ENCODE measurements at regions not wholly inside any gene's neighbourhood (a gene's known extent, or its start where the extent isn't known, plus 50 kb on each side); places are given as distances from the start of the nearest gene placed in this dataset.

- no peak for DNase-seq
- 97% methylated on average over 3 of the region's 4 CpGs for WGBS (ENCODE audit: insufficient coverage, low lambda C conversion rate)
- Histone ChIP-seq H3K27ac (ENCODE audit: low read length) (no peak overlapping the region), H3K4me3 (ENCODE audit: low read length) (no peak overlapping the region), H3K36me3 (ENCODE audit: control insufficient read depth, insufficient read depth, low read length) (no peaks in the 10 kb centered on the region), H3K4me1 (ENCODE audit: control insufficient read depth, insufficient read depth, low read length) (no peaks in the 10 kb centered on the region), H3K27me3 (ENCODE audit: control insufficient read depth, insufficient read depth, low read length) (no peaks in the 10 kb centered on the region), H3K9me3 (ENCODE audit: control insufficient read depth, low read depth, low read length) (no peaks in the 10 kb centered on the region)
Observed at GRCh38 chr12:24304285-24304684, 354.8 kb upstream of the SOX5 start.

- no peak overlapping the region for H3K4me3 ChIP-seq (ENCODE audit: low read length)
- H3K9me3 ChIP-seq (ENCODE audit: control insufficient read depth, low read depth, low read length): no peaks in the 10 kb centered on the region
- 50% methylated on average over 1 of the region's 1 CpG for WGBS (ENCODE audit: insufficient coverage, low lambda C conversion rate)
- H3K4me1 ChIP-seq (ENCODE audit: control insufficient read depth, insufficient read depth, low read length): no peaks in the 10 kb centered on the region
- H3K36me3 ChIP-seq (ENCODE audit: control insufficient read depth, insufficient read depth, low read length): no peaks in the 10 kb centered on the region
- no peaks in the 10 kb centered on the region for H3K27me3 ChIP-seq (ENCODE audit: control insufficient read depth, insufficient read depth, low read length)
- DNase-seq: no peak
- H3K27ac ChIP-seq (ENCODE audit: low read length): no peak overlapping the region
Observed at GRCh38 chr12:24302708-24303107, 353.2 kb upstream of the SOX5 start.

GRCh38 chr12:24297516-24297915 lies 348.0 kb upstream of the SOX5 start:
- Histone ChIP-seq H3K9me3 (ENCODE audit: control insufficient read depth, low read depth, low read length) (no peaks in the 10 kb centered on the region), H3K27me3 (ENCODE audit: control insufficient read depth, insufficient read depth, low read length) (no peaks in the 10 kb centered on the region), H3K4me3 (ENCODE audit: low read length) (no peak overlapping the region), H3K27ac (ENCODE audit: low read length) (no peak overlapping the region), H3K4me1 (ENCODE audit: control insufficient read depth, insufficient read depth, low read length) (no peaks in the 10 kb centered on the region), H3K36me3 (ENCODE audit: control insufficient read depth, insufficient read depth, low read length) (no peaks in the 10 kb centered on the region)
- WGBS (ENCODE audit: insufficient coverage, low lambda C conversion rate): 80% methylated on average over 2 of the region's 5 CpGs
- no peak for DNase-seq

- Histone ChIP-seq H3K36me3 (ENCODE audit: control insufficient read depth, insufficient read depth, low read length) (no peaks in the 10 kb centered on the region), H3K4me1 (ENCODE audit: control insufficient read depth, insufficient read depth, low read length) (no peaks in the 10 kb centered on the region), H3K9me3 (ENCODE audit: control insufficient read depth, low read depth, low read length) (peaks cover 5% of the 10 kb centered on the region), H3K4me3 (ENCODE audit: low read length) (no peak overlapping the region), H3K27ac (ENCODE audit: low read length) (no peak overlapping the region), H3K27me3 (ENCODE audit: control insufficient read depth, insufficient read depth, low read length) (no peaks in the 10 kb centered on the region)
- DNase-seq: no peak
- 67% methylated on average over 1 of the region's 1 CpG for WGBS (ENCODE audit: insufficient coverage, low lambda C conversion rate)
Observed at GRCh38 chr12:24293549-24293948, 344.1 kb upstream of the SOX5 start.

GRCh38 chr12:24287963-24288362 lies 338.5 kb upstream of the SOX5 start:
- H3K27ac ChIP-seq (ENCODE audit: low read length): no peak overlapping the region
- no peak for DNase-seq
- H3K27me3 ChIP-seq (ENCODE audit: control insufficient read depth, insufficient read depth, low read length): no peaks in the 10 kb centered on the region
- H3K9me3 ChIP-seq (ENCODE audit: control insufficient read depth, low read depth, low read length): peaks cover 5% of the 10 kb centered on the region
- H3K4me3 ChIP-seq (ENCODE audit: low read length): no peak overlapping the region
- no peaks in the 10 kb centered on the region for H3K36me3 ChIP-seq (ENCODE audit: control insufficient read depth, insufficient read depth, low read length)
- WGBS (ENCODE audit: insufficient coverage, low lambda C conversion rate): no CpG with 5 or more reads among the region's 1 CpG
- no peaks in the 10 kb centered on the region for H3K4me1 ChIP-seq (ENCODE audit: control insufficient read depth, insufficient read depth, low read length)

- Histone ChIP-seq H3K27ac (ENCODE audit: low read length) (no peak overlapping the region), H3K36me3 (ENCODE audit: control insufficient read depth, insufficient read depth, low read length) (no peaks in the 10 kb centered on the region), H3K9me3 (ENCODE audit: control insufficient read depth, low read depth, low read length) (peaks cover 5% of the 10 kb centered on the region), H3K4me3 (ENCODE audit: low read length) (no peak overlapping the region), H3K27me3 (ENCODE audit: control insufficient read depth, insufficient read depth, low read length) (no peaks in the 10 kb centered on the region), H3K4me1 (ENCODE audit: control insufficient read depth, insufficient read depth, low read length) (no peaks in the 10 kb centered on the region)
- no peak for DNase-seq
- 100% methylated on average over 1 of the region's 3 CpGs for WGBS (ENCODE audit: insufficient coverage, low lambda C conversion rate)
Observed at GRCh38 chr12:24285448-24285847, 336.0 kb upstream of the SOX5 start.

- Histone ChIP-seq H3K4me1 (ENCODE audit: control insufficient read depth, insufficient read depth, low read length) (no peaks in the 10 kb centered on the region), H3K36me3 (ENCODE audit: control insufficient read depth, insufficient read depth, low read length) (no peaks in the 10 kb centered on the region), H3K27ac (ENCODE audit: low read length) (no peak overlapping the region), H3K4me3 (ENCODE audit: low read length) (no peak overlapping the region), H3K9me3 (ENCODE audit: control insufficient read depth, low read depth, low read length) (no peaks in the 10 kb centered on the region), H3K27me3 (ENCODE audit: control insufficient read depth, insufficient read depth, low read length) (no peaks in the 10 kb centered on the region)
- no peak for DNase-seq
- WGBS (ENCODE audit: insufficient coverage, low lambda C conversion rate): 100% methylated on average over 3 of the region's 5 CpGs
Observed at GRCh38 chr12:24281341-24281740, 331.9 kb upstream of the SOX5 start.

GRCh38 chr12:24280056-24280842 lies 330.8 kb upstream of the SOX5 start:
- Histone ChIP-seq H3K9me3 (ENCODE audit: control insufficient read depth, low read depth, low read length) (no peaks in the 10 kb centered on the region), H3K4me1 (ENCODE audit: control insufficient read depth, insufficient read depth, low read length) (no peaks in the 10 kb centered on the region), H3K27ac (ENCODE audit: low read length) (no peak overlapping the region), H3K36me3 (ENCODE audit: control insufficient read depth, insufficient read depth, low read length) (no peaks in the 10 kb centered on the region), H3K4me3 (ENCODE audit: low read length) (no peak overlapping the region), H3K27me3 (ENCODE audit: control insufficient read depth, insufficient read depth, low read length) (no peaks in the 10 kb centered on the region)
- no CpG with 5 or more reads among the region's 6 CpGs for WGBS (ENCODE audit: insufficient coverage, low lambda C conversion rate)
- DNase-seq: no peak

- DNase-seq: no peak
- no peaks in the 10 kb centered on the region for H3K4me1 ChIP-seq (ENCODE audit: control insufficient read depth, insufficient read depth, low read length)
- H3K27ac ChIP-seq (ENCODE audit: low read length): no peak overlapping the region
- no peaks in the 10 kb centered on the region for H3K36me3 ChIP-seq (ENCODE audit: control insufficient read depth, insufficient read depth, low read length)
- H3K4me3 ChIP-seq (ENCODE audit: low read length): no peak overlapping the region
- H3K27me3 ChIP-seq (ENCODE audit: control insufficient read depth, insufficient read depth, low read length): no peaks in the 10 kb centered on the region
- H3K9me3 ChIP-seq (ENCODE audit: control insufficient read depth, low read depth, low read length): no peaks in the 10 kb centered on the region
Observed at GRCh38 chr12:24278832-24279231, 329.4 kb upstream of the SOX5 start.

GRCh38 chr12:24270965-24271364 lies 321.5 kb upstream of the SOX5 start:
- no peak for DNase-seq
- Histone ChIP-seq H3K27me3 (ENCODE audit: control insufficient read depth, insufficient read depth, low read length) (no peaks in the 10 kb centered on the region), H3K9me3 (ENCODE audit: control insufficient read depth, low read depth, low read length) (no peaks in the 10 kb centered on the region), H3K27ac (ENCODE audit: low read length) (no peak overlapping the region), H3K4me1 (ENCODE audit: control insufficient read depth, insufficient read depth, low read length) (no peaks in the 10 kb centered on the region), H3K4me3 (ENCODE audit: low read length) (no peak overlapping the region), H3K36me3 (ENCODE audit: control insufficient read depth, insufficient read depth, low read length) (no peaks in the 10 kb centered on the region)
- 80% methylated on average over 1 of the region's 2 CpGs for WGBS (ENCODE audit: insufficient coverage, low lambda C conversion rate)

- 40% methylated on average over 1 of the region's 1 CpG for WGBS (ENCODE audit: insufficient coverage, low lambda C conversion rate)
- Histone ChIP-seq H3K4me1 (ENCODE audit: control insufficient read depth, insufficient read depth, low read length) (no peaks in the 10 kb centered on the region), H3K27me3 (ENCODE audit: control insufficient read depth, insufficient read depth, low read length) (no peaks in the 10 kb centered on the region), H3K4me3 (ENCODE audit: low read length) (no peak overlapping the region), H3K36me3 (ENCODE audit: control insufficient read depth, insufficient read depth, low read length) (no peaks in the 10 kb centered on the region), H3K27ac (ENCODE audit: low read length) (no peak overlapping the region), H3K9me3 (ENCODE audit: control insufficient read depth, low read depth, low read length) (no peaks in the 10 kb centered on the region)
- no peak for DNase-seq
Observed at GRCh38 chr12:24270464-24270863, 321.0 kb upstream of the SOX5 start.
